ENCODE measurements at regions not wholly inside any gene's neighbourhood (a gene's known extent, or its start where the extent isn't known, plus 50 kb on each side); places are given as distances from the start of the nearest gene placed in this dataset.

DNA sequence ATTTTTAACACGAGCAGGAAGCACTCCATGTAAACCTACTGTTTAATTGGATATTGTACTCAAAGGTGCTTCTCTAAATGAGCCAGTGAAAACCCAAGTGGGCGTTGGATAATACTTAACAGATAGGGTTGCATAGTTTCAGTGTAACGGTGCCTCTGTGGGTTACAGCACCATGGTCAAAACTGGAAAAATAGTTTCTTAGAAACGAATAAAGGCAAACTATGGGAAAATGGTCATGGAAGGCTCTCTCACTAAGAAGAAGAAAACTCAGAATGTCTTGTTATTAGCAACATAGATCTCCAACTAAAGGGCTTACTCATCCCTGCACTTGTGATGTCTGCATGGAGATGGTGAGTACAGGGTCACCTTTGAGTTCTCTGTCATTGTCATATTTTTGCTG lies 59.1 kb upstream of the NEDD9 start:
- FAIRE-seq = no peak

- FAIRE-seq = no peak
Observed at GRCh38 chr6:11290027-11290426, 57.6 kb upstream of the NEDD9 start.

GRCh38 chr6:11288065-11288464 lies 55.6 kb upstream of the NEDD9 start:
- FAIRE-seq = no peak

GRCh38 chr6:11284996-11285395 lies 52.5 kb upstream of the NEDD9 start:
- no peak for FAIRE-seq

DNA sequence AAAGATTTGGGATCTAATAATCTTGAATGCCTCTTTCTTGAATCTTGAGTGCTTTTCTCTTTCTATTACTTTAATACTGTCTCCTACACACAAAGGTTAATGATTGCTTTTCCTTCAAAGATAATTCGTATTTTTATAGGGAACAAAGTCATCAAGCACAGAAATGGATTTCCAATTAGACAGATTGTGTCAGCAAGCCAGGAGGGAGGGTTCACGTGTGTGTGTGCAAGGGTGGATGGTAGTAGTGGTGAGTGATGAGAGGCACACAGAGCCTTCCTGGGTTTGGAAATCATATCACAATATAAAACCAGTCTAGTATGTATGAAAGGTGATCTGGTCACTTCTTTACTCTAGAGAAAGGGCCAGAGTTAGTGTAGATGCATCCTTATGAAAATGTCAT lies 51.2 kb upstream of the NEDD9 start:
- FAIRE-seq = no peak

DNA sequence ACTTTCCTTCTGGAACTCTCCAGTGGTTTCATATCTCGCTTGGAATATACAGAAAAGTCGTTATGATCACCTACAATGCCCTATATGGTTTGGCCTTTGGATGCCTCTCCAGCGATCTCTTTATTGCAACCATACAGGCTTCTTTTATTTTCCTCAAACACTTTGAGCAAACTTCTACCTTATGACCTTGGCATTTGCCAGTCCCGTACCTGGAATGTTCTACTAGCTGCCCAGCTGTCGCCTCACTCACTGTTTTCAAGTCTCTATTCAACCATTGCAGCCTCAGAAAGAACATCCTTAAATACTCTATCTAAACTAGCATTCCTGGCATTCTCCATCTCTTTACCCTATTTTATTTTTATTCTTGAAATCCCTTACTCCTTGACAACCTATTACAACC lies 50.4 kb upstream of the NEDD9 start:
- FAIRE-seq = no peak
